Suprapubic skin (tissue), 4 donors: ENCODE measurements at regions not wholly inside any gene's neighbourhood (a gene's known extent, or its start where the extent isn't known, plus 50 kb on each side); places are given as distances from the start of the nearest gene placed in this dataset.

Source experiments
- CTCF ChIP-seq, 2 donors: fragments of 200-600 bp in 1 of 2; fragments of 450-650 bp in 1 of 2; sonication (generic) in 1 of 2; IDR thresholded peaks; one replicate each; pipeline ENCODE4 v1.5.1; 2016 to 2019; ENCODE audit warnings: antibody characterized with exemption in 2 of 2, mild to moderate bottlenecking in 1 of 2, moderate library complexity in 1 of 2
- EP300 ChIP-seq: sonication (generic); formaldehyde crosslinking; IDR thresholded peaks from one replicate; pipeline ENCODE4 v1.6.1; 2017; ENCODE audit warnings: antibody characterized with exemption
- POLR2AphosphoS5 ChIP-seq, 3 donors: sonication (generic); formaldehyde crosslinking; IDR thresholded peaks; one replicate each; pipeline ENCODE4 v1.6.1; 2017; ENCODE audit warnings: antibody characterized with exemption in 3 of 3

- TF ChIP-seq EP300 (no peak), CTCF (IDR thresholded peaks at IDR 0.05) (no peak), POLR2AphosphoS5 (IDR thresholded peaks at IDR 0.05) (no peak)
Measured at GRCh38 chr7:8818406-8818805, 385.0 kb downstream of the NXPH1 start.
